HG02571 (cell line): ENCODE measurements at regions not wholly inside any gene's neighbourhood (a gene's known extent, or its start where the extent isn't known, plus 50 kb on each side); places are given as distances from the start of the nearest gene placed in this dataset.

ENCODE experiments used
- ATAC-seq: cut with Tn5 transposase; IDR thresholded peaks from one replicate; pipeline ENCODE4 v1.9.1; 2021; ENCODE audit warnings: mild to moderate bottlenecking, moderate library complexity; ENCODE audit not compliant: unreplicated experiment

DNA sequence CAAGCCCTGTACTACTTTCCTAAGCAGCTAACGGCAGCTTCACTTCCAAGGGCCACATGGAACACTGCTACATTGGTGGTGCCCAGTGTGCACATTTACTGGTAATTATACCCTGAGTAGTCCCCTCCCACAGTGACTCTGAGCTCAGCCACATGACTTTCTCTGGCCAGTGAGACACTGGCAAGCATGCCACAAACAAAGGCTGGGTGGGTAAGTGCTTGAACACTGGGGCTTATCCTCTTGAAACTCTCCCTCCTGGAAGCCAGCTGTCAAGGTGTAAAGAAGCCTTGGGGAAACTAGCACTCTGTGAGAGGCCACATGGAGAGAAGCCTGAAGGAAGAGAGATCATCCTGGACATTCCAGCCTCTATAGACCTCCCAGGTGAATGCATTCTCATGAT is 54.4 kb upstream of the DRD2 start:
- no peak for ATAC-seq

GRCh38 chr11:113528982-113529381 is 53.8 kb upstream of the DRD2 start:
- ATAC-seq: no peak

DNA sequence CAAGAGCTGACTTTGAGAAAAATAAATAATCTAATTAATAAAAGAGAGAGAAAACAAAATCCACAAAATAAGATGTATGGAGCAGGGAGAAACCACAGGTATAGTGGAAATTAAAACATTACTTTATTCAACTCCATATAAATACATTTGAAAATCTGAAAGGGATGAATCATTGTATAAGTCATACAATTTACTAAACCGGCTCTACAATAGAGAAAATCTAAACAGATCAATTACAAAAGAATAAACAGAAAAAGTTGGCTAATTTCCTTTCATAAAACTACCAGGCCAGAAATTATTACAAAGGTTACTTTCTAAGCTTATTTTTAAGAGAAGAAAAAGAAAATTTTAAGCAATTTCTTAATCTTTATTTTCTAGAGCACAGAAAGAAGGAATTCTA is 51.3 kb upstream of the DRD2 start:
- ATAC-seq: no peak
